ENCODE measurements at regions not wholly inside any gene's neighbourhood (a gene's known extent, or its start where the extent isn't known, plus 50 kb on each side); places are given as distances from the start of the nearest gene placed in this dataset.

- peaks cover 2% of the 10 kb centered on the region for H3K9me3 Mint-ChIP-seq
- H3K27me3 Mint-ChIP-seq, result peaks cover 3% of the 10 kb centered on the region
- no peak for TF ChIP-seq CTCF (IDR thresholded peaks at IDR 0.05)
- Histone ChIP-seq H3K27me3 (ENCODE audit: control insufficient read depth in 1 of 2, insufficient read depth in 2 of 2, low read length in 2 of 2) (no peaks in the 10 kb centered on the region), H3K4me3 (ENCODE audit: low read length) (no peak overlapping the region), H3K9me3 (ENCODE audit: control insufficient read depth in 1 of 2, insufficient read depth in 1 of 2, low read length in 2 of 2) (no peaks in the 10 kb centered on the region), H3K36me3 (ENCODE audit: insufficient read depth, low read length) (no peaks in the 10 kb centered on the region), H3K27ac (ENCODE audit: low read depth in 1 of 2, low read length in 2 of 2) (no peak overlapping the region), H3K4me1 (ENCODE audit: insufficient read depth, low read length) (no peaks in the 10 kb centered on the region)
- intact Hi-C loops (cut with DNase I, micrococcal nuclease), result no loop called here
- H3K4me3 Mint-ChIP-seq, result no peak overlapping the region
- ATAC-seq (ENCODE audit: poor library complexity) (no peak), DNase-seq (no peak)
- no peak overlapping the region for H3K27ac Mint-ChIP-seq
- CTCF ChIA-PET, result no interaction called here
- H3K36me3 Mint-ChIP-seq (ENCODE audit: low read depth), result no peaks in the 10 kb centered on the region
- H3K4me1 Mint-ChIP-seq (ENCODE audit: low read depth), result no peaks in the 10 kb centered on the region
- POLR2A ChIA-PET, result no interaction called here
Observed at GRCh38 chr10:9913876-9914514, 1103.7 kb upstream of the CELF2 start.

GRCh38 chr10:9921544-9921943 is 1096.1 kb upstream of the CELF2 start:
- Histone ChIP-seq H3K9me3 (ENCODE audit: control insufficient read depth in 1 of 2, insufficient read depth in 1 of 2, low read length in 2 of 2) (no peaks in the 10 kb centered on the region), H3K4me1 (ENCODE audit: insufficient read depth, low read length) (no peaks in the 10 kb centered on the region), H3K4me3 (ENCODE audit: low read length) (no peak overlapping the region), H3K36me3 (ENCODE audit: insufficient read depth, low read length) (no peaks in the 10 kb centered on the region), H3K27ac (ENCODE audit: low read depth in 1 of 2, low read length in 2 of 2) (no peak overlapping the region), H3K27me3 (ENCODE audit: control insufficient read depth in 1 of 2, insufficient read depth in 2 of 2, low read length in 2 of 2) (no peaks in the 10 kb centered on the region)
- DNase-seq (no peak), ATAC-seq (ENCODE audit: poor library complexity) (no peak)
- H3K27ac Mint-ChIP-seq, result no peak overlapping the region
- H3K27me3 Mint-ChIP-seq, result peaks cover 7% of the 10 kb centered on the region
- no peaks in the 10 kb centered on the region for H3K4me1 Mint-ChIP-seq (ENCODE audit: low read depth)
- H3K36me3 Mint-ChIP-seq (ENCODE audit: low read depth), result no peaks in the 10 kb centered on the region
- ChIA-PET CTCF (no interaction called here), POLR2A (no interaction called here)
- no peak for TF ChIP-seq CTCF (IDR thresholded peaks at IDR 0.05)
- intact Hi-C loops (cut with DNase I, micrococcal nuclease), result no loop called here
- H3K9me3 Mint-ChIP-seq, result no peaks in the 10 kb centered on the region
- no peak overlapping the region for H3K4me3 Mint-ChIP-seq

GRCh38 chr10:9922126-9922870 is 1095.4 kb upstream of the CELF2 start:
- no peak for TF ChIP-seq CTCF (IDR thresholded peaks at IDR 0.05)
- Mint-ChIP-seq H3K27ac (no peak overlapping the region), H3K9me3 (no peaks in the 10 kb centered on the region), H3K36me3 (ENCODE audit: low read depth) (no peaks in the 10 kb centered on the region), H3K4me3 (no peak overlapping the region), H3K4me1 (ENCODE audit: low read depth) (no peaks in the 10 kb centered on the region), H3K27me3 (peaks cover 7% of the 10 kb centered on the region)
- ChIA-PET CTCF (no interaction called here), POLR2A (no interaction called here)
- no peaks in the 10 kb centered on the region for H3K4me1 ChIP-seq (ENCODE audit: insufficient read depth, low read length)
- no peaks in the 10 kb centered on the region for H3K36me3 ChIP-seq (ENCODE audit: insufficient read depth, low read length)
- H3K27ac ChIP-seq (ENCODE audit: low read depth in 1 of 2, low read length in 2 of 2), result no peak overlapping the region
- intact Hi-C loops (cut with DNase I, micrococcal nuclease), result no loop called here
- H3K9me3 ChIP-seq (ENCODE audit: control insufficient read depth in 1 of 2, insufficient read depth in 1 of 2, low read length in 2 of 2), result no peaks in the 10 kb centered on the region
- H3K27me3 ChIP-seq (ENCODE audit: control insufficient read depth in 1 of 2, insufficient read depth in 2 of 2, low read length in 2 of 2), result no peaks in the 10 kb centered on the region
- H3K4me3 ChIP-seq (ENCODE audit: low read length), result no peak overlapping the region
- ATAC-seq (ENCODE audit: poor library complexity) (no peak), DNase-seq (no peak)

Data from CD4-positive, alpha-beta T cell (primary cell).